Omental fat pad (tissue), 3 donors: ENCODE measurements at regions not wholly inside any gene's neighbourhood (a gene's known extent, or its start where the extent isn't known, plus 50 kb on each side); places are given as distances from the start of the nearest gene placed in this dataset.
"Not testable (repeated sequence)": the region's sequence is repeated elsewhere in the genome, so short reads cannot be mapped to it uniquely, and the experiment has no call there.

ENCODE experiments used
- ATAC-seq: fragments of 150-250 bp; one replicate; pipeline ENCODE4 v1.9.1; 2016; ENCODE audit warnings: mild to moderate bottlenecking, moderate library complexity; ENCODE audit not compliant: low FRiP score
- DNase-seq: peaks from one replicate; pipeline ENCODE4 v3.0.0-alpha.2; 2019; ENCODE audit warnings: low spot score
- CTCF ChIP-seq, 3 donors: fragments of 450-650 bp; IDR thresholded peaks; one replicate each; pipeline ENCODE4 v1.5.1; 2016 to 2017; ENCODE audit warnings: antibody characterized with exemption in 3 of 3, mild to moderate bottlenecking in 3 of 3, moderate library complexity in 2 of 3

- no peak for DNase-seq
- ATAC-seq = no peak
- no peak for TF ChIP-seq CTCF (IDR thresholded peaks at IDR 0.05)
These were observed 115.4 kb downstream of the USP22 start for GRCh38 chr17:20927308-20927977.

- ATAC-seq (no peak), DNase-seq (no peak)
- no peak for TF ChIP-seq CTCF (IDR thresholded peaks at IDR 0.05)
These were observed 113.5 kb downstream of the USP22 start for GRCh38 chr17:20929334-20929733.

- ATAC-seq = no peak
- no peak for TF ChIP-seq CTCF (IDR thresholded peaks at IDR 0.05)
- DNase-seq = no peak
These were observed 112.6 kb downstream of the USP22 start for GRCh38 chr17:20930081-20930760.

GRCh38 chr17:20933040-20933439, 109.8 kb downstream of the USP22 start:
- ATAC-seq = not testable (repeated sequence)

GRCh38 chr17:20934288-20934687, 108.5 kb downstream of the USP22 start:
- no peak for DNase-seq
- TF ChIP-seq CTCF (IDR thresholded peaks at IDR 0.05) = no peak
- ATAC-seq = no peak

More at GRCh38 chr17:20933040-20933439, 109.8 kb downstream of the USP22 start:
- DNase-seq = not testable (repeated sequence)

GRCh38 chr17:20935740-20936139, 107.1 kb downstream of the USP22 start:
- DNase-seq (no peak), ATAC-seq (peak; percentile 78)
- TF ChIP-seq CTCF (IDR thresholded peaks at IDR 0.05) = no peak

GRCh38 chr17:20938244-20938643, 104.6 kb downstream of the USP22 start:
- DNase-seq (no peak), ATAC-seq (no peak)
- TF ChIP-seq CTCF (IDR thresholded peaks at IDR 0.05) = no peak
